GM12878 (cell line): ENCODE measurements at regions not wholly inside any gene's neighbourhood (a gene's known extent, or its start where the extent isn't known, plus 50 kb on each side); places are given as distances from the start of the nearest gene placed in this dataset.

ENCODE experiments used
- ATAC-seq: fragments of 200-7000 bp; cut with Tn5 transposase; 3 replicates; pipeline ENCODE4 v1.9.1; 2020; ENCODE audit warnings: mild to moderate bottlenecking, moderate library complexity
- BruUV-seq: library from RNA; stranded (reverse); fragments of 400-500 nt; replicated peaks from 2 replicates; lab custom pipeline; 2021; lab: Mats Ljungman, UMichigan
- CTCF ChIA-PET: fragments of 300-600 bp; sonication (Branson Sonifier 250); formaldehyde crosslinking; extraction: SDS; loops from one replicate; lab custom pipeline; 2021; ENCODE audit warnings: inconsistent platforms; lab: Yijun Ruan, JAX
- POLR2A ChIA-PET: fragments of 350-600 bp; formaldehyde crosslinking; extraction: SDS; loops from one replicate; lab custom pipeline; 2021; ENCODE audit warnings: inconsistent platforms; lab: Charles Lee
- RAD21 ChIA-PET: fragments of 300-600 bp; sonication (Branson Sonifier 250); formaldehyde crosslinking; loops from one replicate; lab custom pipeline; 2023; ENCODE audit warnings: antibody characterized with exemption; ENCODE audit not compliant: unreplicated experiment; lab: Charles Lee
- SMC1A ChIA-PET: fragments of 300-600 bp; sonication (Branson Sonifier 250); formaldehyde crosslinking; loops from one replicate; lab custom pipeline; 2023; ENCODE audit not compliant: unreplicated experiment, uncharacterized antibody; lab: Charles Lee
- DNase-seq: peaks from one replicate; pipeline ENCODE4 v3.0.0-alpha.2; 2011; ENCODE audit warnings: low read depth, low spot score
- FAIRE-seq: peaks from 3 replicates; lab custom pipeline; 2011; peaks lifted over from hg19 to GRCh38; lab: Jason Lieb, UNC
- H2AFZ ChIP-seq: 2 replicates; pipeline ENCODE4 v1.6.0; 2011; ENCODE audit warnings: low read depth, low read length, control low read depth; ENCODE audit not compliant: control insufficient read depth
- H3K27ac ChIP-seq: 2 replicates; pipeline ENCODE4 v1.5.1; 2011; ENCODE audit warnings: control low read depth; ENCODE audit not compliant: control insufficient read depth, insufficient read depth
- H3K27me3 ChIP-seq, 2 experiments: replicated peaks in 1 of 2; 2 replicates each; pipeline versions ENCODE4 v1.6.0 to v1.6.1; 2011; ENCODE audit warnings: low read length in 1 of 2; ENCODE audit not compliant: control insufficient read depth in 2 of 2, insufficient read depth in 2 of 2
- H3K36me3 ChIP-seq, 2 experiments: 2 replicates each; pipeline ENCODE4 v1.5.1; 2011; ENCODE audit warnings: low read length in 1 of 2; ENCODE audit not compliant: control insufficient read depth in 2 of 2, insufficient read depth in 2 of 2
- H3K4me1 ChIP-seq: 2 replicates; pipeline ENCODE4 v1.6.1; 2011; ENCODE audit warnings: mild to moderate bottlenecking, low read length, moderate library complexity, mixed read lengths; ENCODE audit not compliant: control insufficient read depth, insufficient read depth
- H3K4me2 ChIP-seq: 2 replicates; pipeline ENCODE4 v1.6.0; 2011; ENCODE audit warnings: control low read depth; ENCODE audit not compliant: control insufficient read depth, insufficient read depth
- H3K4me3 ChIP-seq: fragments of 200-600 bp; sonication (generic); 2 replicates; pipeline ENCODE4 v1.5.1; 2016
- H3K79me2 ChIP-seq: 2 replicates; pipeline ENCODE4 v1.6.0; 2011; ENCODE audit warnings: low read length; ENCODE audit not compliant: control insufficient read depth, insufficient read depth
- H3K9ac ChIP-seq: 2 replicates; pipeline ENCODE4 v1.8.0; 2011; ENCODE audit warnings: low read length, control low read depth, mixed read lengths; ENCODE audit not compliant: control insufficient read depth, insufficient read depth
- H3K9me3 ChIP-seq: replicated peaks from 3 replicates; pipeline ENCODE4 v1.5.1; 2011; ENCODE audit warnings: mild to moderate bottlenecking, low read length; ENCODE audit not compliant: control insufficient read depth, insufficient read depth
- H4K20me1 ChIP-seq: 2 replicates; pipeline ENCODE4 v1.6.0; 2011; ENCODE audit not compliant: control insufficient read depth, insufficient read depth
- BCL11A ChIP-seq: IDR thresholded peaks from 2 replicates; pipeline ENCODE4 v1.6.1; 2011; ENCODE audit warnings: low read depth, low read length
- CUX1 ChIP-seq: IDR thresholded peaks from 2 replicates; pipeline ENCODE4 v1.6.1; 2012; ENCODE audit warnings: improper control_type of control experiment, low read depth, low read length; ENCODE audit not compliant: insufficient replicate concordance
- HDAC2 ChIP-seq: fragments of 200-600 bp; sonication (generic); IDR thresholded peaks from 2 replicates; pipeline ENCODE4 v1.6.1; 2017
- HDGF ChIP-seq: fragments of 450-650 bp; IDR thresholded peaks from 2 replicates; pipeline ENCODE4 v1.6.1; 2016; ENCODE audit warnings: antibody characterized with exemption
- IKZF2 ChIP-seq, 2 experiments: fragments of 450-650 bp; IDR thresholded peaks; 2 replicates each; pipeline ENCODE4 v1.6.1; 2017; ENCODE audit warnings: mild to moderate bottlenecking in 2 of 2, moderate library complexity in 2 of 2
- NFIC ChIP-seq: IDR thresholded peaks from 2 replicates; pipeline ENCODE4 v1.6.1; 2012; ENCODE audit warnings: low read depth, mild to moderate bottlenecking, inconsistent platforms, low read length, moderate library complexity
- PML ChIP-seq: IDR thresholded peaks from 2 replicates; pipeline ENCODE4 v1.6.1; 2012; ENCODE audit warnings: low read length, inconsistent platforms
- WRNIP1 ChIP-seq: IDR thresholded peaks from 2 replicates; pipeline ENCODE4 v1.6.1; 2011; ENCODE audit warnings: low read depth, low read length, improper control_type of control experiment, borderline replicate concordance
- ZNF592 ChIP-seq: fragments of 450-650 bp; IDR thresholded peaks from 2 replicates; pipeline ENCODE4 v1.6.1; 2017; ENCODE audit warnings: mild to moderate bottlenecking, moderate library complexity
- WGBS: methylation state at CpG from one replicate; pipeline ENCODE4 v1.1.6; 2016; ENCODE audit warnings: low lambda C conversion rate; ENCODE audit not compliant: insufficient replicate concordance, insufficient coverage; ENCODE audit errors: missing lambda C conversion rate; 5-methylcytosine and 5-hydroxymethylcytosine counted together
- in situ Hi-C: fragments of 300-500 bp; cut with MboI; formaldehyde crosslinking; loops from 9 replicates; pipeline ENCODE4 v1.14.3; 2018; ENCODE audit warnings: mixed read lengths
- intact Hi-C: fragments of 100-400 bp; cut with micrococcal nuclease; formaldehyde crosslinking; loops from one replicate; pipeline ENCODE4 v1.14.2; 2022; ENCODE audit not compliant: unreplicated experiment
- TF ChIP-seq, protein P1 (sequence below): fragments of 450-650 bp; formaldehyde crosslinking; IDR thresholded peaks from 2 replicates; pipeline ENCODE4 v1.4.0; 2022; ENCODE audit warnings: mild to moderate bottlenecking, moderate library complexity

DNA sequence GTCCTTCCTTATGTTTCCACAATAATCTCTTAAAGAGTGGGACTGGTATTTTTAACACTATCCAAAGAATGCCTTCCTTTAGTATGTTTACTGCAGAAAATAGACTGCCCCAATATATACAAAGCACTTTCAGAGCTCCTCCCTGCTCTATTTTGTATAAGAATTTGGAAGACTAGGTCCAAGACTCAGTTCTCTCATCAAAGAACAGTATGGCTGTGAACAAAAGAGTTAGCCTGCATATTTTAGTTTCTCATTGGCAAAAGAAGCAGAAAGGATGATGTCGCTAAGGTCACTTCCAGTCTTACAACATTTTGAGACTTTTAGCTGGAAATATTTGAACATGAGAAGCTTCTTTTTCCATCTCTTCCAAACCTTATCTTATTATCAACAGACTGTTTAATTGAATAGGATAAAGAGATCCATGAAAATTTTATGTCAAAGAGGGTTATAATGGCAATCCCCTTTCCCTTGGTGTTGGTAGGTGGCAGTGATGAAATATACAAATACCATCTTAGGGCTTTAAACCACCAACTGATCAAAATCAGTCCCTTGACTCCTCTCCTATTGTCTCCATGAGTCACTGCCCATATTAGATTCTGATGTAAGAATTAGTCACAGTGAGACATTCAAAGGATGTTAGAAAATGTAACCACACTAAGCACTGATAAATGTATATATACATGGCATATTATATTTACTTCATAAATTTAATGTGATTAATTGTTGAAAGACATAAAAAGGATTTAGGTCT is 266.9 kb upstream of the DSEL start:
- H3K36me3 ChIP-seq = no peaks in the 10 kb centered on the region
- SMC1A ChIA-PET = no interaction called here
- in situ Hi-C loops = no loop called here
- FAIRE-seq (no peak), DNase-seq (no peak), ATAC-seq (no peak)
- no TSS peak for BruUV-seq
- no peak overlapping the region for H3K4me3 ChIP-seq
- intact Hi-C loops = no loop called here
- H3K9me3 ChIP-seq = no peaks in the 10 kb centered on the region
- WGBS = 65% methylated on average over 1 of the region's 1 CpG
- H3K4me2 ChIP-seq = no peak overlapping the region
- no peaks in the 10 kb centered on the region for H3K27me3 ChIP-seq
- H2AFZ ChIP-seq = no peak overlapping the region
- no peaks in the 10 kb centered on the region for H3K79me2 ChIP-seq
- no peak overlapping the region for H3K27ac ChIP-seq
- H3K9ac ChIP-seq = no peak overlapping the region
- H3K4me1 ChIP-seq = no peaks in the 10 kb centered on the region
- CTCF ChIA-PET = no interaction called here
- RAD21 ChIA-PET = no interaction called here
- POLR2A ChIA-PET = no interaction called here
- no peaks in the 10 kb centered on the region for H4K20me1 ChIP-seq
- TF ChIP-seq IKZF2 (IDR thresholded peaks at IDR 0.05) = no peak
- no peak for TF ChIP-seq ZNF592
- TF ChIP-seq CUX1 = no peak
- TF ChIP-seq WRNIP1 = no peak
- no peak for TF ChIP-seq HDGF
- TF ChIP-seq NFIC = no peak
- no peak for TF ChIP-seq BCL11A
- TF ChIP-seq HDAC2 = no peak
- TF ChIP-seq, protein P1, sequence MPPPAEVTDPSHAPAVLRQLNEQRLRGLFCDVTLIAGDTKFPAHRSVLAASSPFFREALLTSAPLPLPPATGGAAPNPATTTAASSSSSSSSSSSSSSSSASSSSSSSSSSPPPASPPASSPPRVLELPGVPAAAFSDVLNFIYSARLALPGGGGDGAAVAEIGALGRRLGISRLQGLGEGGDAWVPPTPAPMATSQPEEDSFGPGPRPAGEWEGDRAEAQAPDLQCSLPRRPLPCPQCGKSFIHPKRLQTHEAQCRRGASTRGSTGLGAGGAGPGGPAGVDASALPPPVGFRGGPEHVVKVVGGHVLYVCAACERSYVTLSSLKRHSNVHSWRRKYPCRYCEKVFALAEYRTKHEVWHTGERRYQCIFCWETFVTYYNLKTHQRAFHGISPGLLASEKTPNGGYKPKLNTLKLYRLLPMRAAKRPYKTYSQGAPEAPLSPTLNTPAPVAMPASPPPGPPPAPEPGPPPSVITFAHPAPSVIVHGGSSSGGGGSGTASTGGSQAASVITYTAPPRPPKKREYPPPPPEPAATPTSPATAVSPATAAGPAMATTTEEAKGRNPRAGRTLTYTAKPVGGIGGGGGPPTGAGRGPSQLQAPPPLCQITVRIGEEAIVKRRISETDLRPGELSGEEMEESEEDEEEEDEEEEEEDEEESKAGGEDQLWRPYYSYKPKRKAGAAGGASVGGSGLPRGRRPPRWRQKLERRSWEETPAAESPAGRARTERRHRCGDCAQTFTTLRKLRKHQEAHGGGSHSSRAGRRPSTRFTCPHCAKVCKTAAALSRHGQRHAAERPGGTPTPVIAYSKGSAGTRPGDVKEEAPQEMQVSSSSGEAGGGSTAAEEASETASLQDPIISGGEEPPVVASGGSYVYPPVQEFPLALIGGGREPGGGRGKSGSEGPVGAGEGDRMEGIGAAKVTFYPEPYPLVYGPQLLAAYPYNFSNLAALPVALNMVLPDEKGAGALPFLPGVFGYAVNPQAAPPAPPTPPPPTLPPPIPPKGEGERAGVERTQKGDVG (CRISPR knock-in tag) = no peak
- TF ChIP-seq PML = no peak
